ENCODE measurements at regions not wholly inside any gene's neighbourhood (a gene's known extent, or its start where the extent isn't known, plus 50 kb on each side); places are given as distances from the start of the nearest gene placed in this dataset.

- Histone ChIP-seq H3K79me2 (ENCODE audit: low read length) (no peaks in the 10 kb centered on the region), H3K9me2 (replicated peaks; ENCODE audit: insufficient read depth, low read length) (no peaks in the 10 kb centered on the region), H3K9ac (ENCODE audit: low read length) (no peak overlapping the region), H3K36me3 (replicated peaks; ENCODE audit: insufficient read depth, low read length) (no peaks in the 10 kb centered on the region), H3K27ac (ENCODE audit: low read length) (no peak overlapping the region), H3K4me1 (ENCODE audit: low read length) (no peaks in the 10 kb centered on the region), H2AFZ (ENCODE audit: low read length) (no peak overlapping the region), H3K9me3 (replicated peaks; ENCODE audit: insufficient read depth, low read length) (no peaks in the 10 kb centered on the region), H3F3A (ENCODE audit: insufficient read depth, low read length) (no peaks in the 10 kb centered on the region), H3K27me3 (replicated peaks; ENCODE audit: insufficient read depth, low read length) (no peaks in the 10 kb centered on the region), H4K20me1 (ENCODE audit: insufficient read depth, low read length) (no peaks in the 10 kb centered on the region), H3K4me3 (ENCODE audit: low read length) (no peak overlapping the region), H3K4me2 (ENCODE audit: low read depth, low read length) (no peak overlapping the region)
- TF ChIP-seq EZH2phosphoT487 (IDR thresholded peaks at IDR 0.05; ENCODE audit: low read length) (no peak), EZH2 (optimal IDR thresholded peaks at IDR 0.05; ENCODE audit: low read depth, low read length) (no peak), CTCF (IDR thresholded peaks at IDR 0.05; ENCODE audit: low read length) (no peak)
- DNase-seq = no peak
These were observed 445.7 kb downstream of the SMARCA1 start for GRCh38 chrX:129077424-129078170.

- no peak overlapping the region for H3K9ac ChIP-seq (ENCODE audit: low read length)
- TF ChIP-seq CTCF (IDR thresholded peaks at IDR 0.05; ENCODE audit: low read length) (no peak), EZH2phosphoT487 (IDR thresholded peaks at IDR 0.05; ENCODE audit: low read length) (no peak), EZH2 (optimal IDR thresholded peaks at IDR 0.05; ENCODE audit: low read depth, low read length) (no peak)
- H2AFZ ChIP-seq (ENCODE audit: low read length) = no peak overlapping the region
- H3K9me3 ChIP-seq (replicated peaks; ENCODE audit: insufficient read depth, low read length) = no peaks in the 10 kb centered on the region
- H3K27ac ChIP-seq (ENCODE audit: low read length) = no peak overlapping the region
- no peaks in the 10 kb centered on the region for H4K20me1 ChIP-seq (ENCODE audit: insufficient read depth, low read length)
- no peak overlapping the region for H3K4me3 ChIP-seq (ENCODE audit: low read length)
- no peaks in the 10 kb centered on the region for H3K36me3 ChIP-seq (replicated peaks; ENCODE audit: insufficient read depth, low read length)
- no peaks in the 10 kb centered on the region for H3K9me2 ChIP-seq (replicated peaks; ENCODE audit: insufficient read depth, low read length)
- no peak for DNase-seq
- no peaks in the 10 kb centered on the region for H3K4me1 ChIP-seq (ENCODE audit: low read length)
- H3K79me2 ChIP-seq (ENCODE audit: low read length) = no peaks in the 10 kb centered on the region
- no peaks in the 10 kb centered on the region for H3K27me3 ChIP-seq (replicated peaks; ENCODE audit: insufficient read depth, low read length)
- H3K4me2 ChIP-seq (ENCODE audit: low read depth, low read length) = no peak overlapping the region
- H3F3A ChIP-seq (ENCODE audit: insufficient read depth, low read length) = no peaks in the 10 kb centered on the region
These were observed 451.9 kb downstream of the SMARCA1 start for GRCh38 chrX:129071390-129071789.

- DNase-seq = no peak
- Histone ChIP-seq H2AFZ (ENCODE audit: low read length) (no peak overlapping the region), H3K27ac (ENCODE audit: low read length) (no peak overlapping the region), H3K4me1 (ENCODE audit: low read length) (no peaks in the 10 kb centered on the region), H3K36me3 (replicated peaks; ENCODE audit: insufficient read depth, low read length) (no peaks in the 10 kb centered on the region), H3K79me2 (ENCODE audit: low read length) (no peaks in the 10 kb centered on the region), H3K27me3 (replicated peaks; ENCODE audit: insufficient read depth, low read length) (no peaks in the 10 kb centered on the region), H3K9me2 (replicated peaks; ENCODE audit: insufficient read depth, low read length) (no peaks in the 10 kb centered on the region), H3F3A (ENCODE audit: insufficient read depth, low read length) (no peaks in the 10 kb centered on the region), H3K9ac (ENCODE audit: low read length) (no peak overlapping the region), H3K4me3 (ENCODE audit: low read length) (no peak overlapping the region), H3K9me3 (replicated peaks; ENCODE audit: insufficient read depth, low read length) (no peaks in the 10 kb centered on the region), H3K4me2 (ENCODE audit: low read depth, low read length) (no peak overlapping the region), H4K20me1 (ENCODE audit: insufficient read depth, low read length) (no peaks in the 10 kb centered on the region)
- TF ChIP-seq EZH2phosphoT487 (IDR thresholded peaks at IDR 0.05; ENCODE audit: low read length) (no peak), CTCF (IDR thresholded peaks at IDR 0.05; ENCODE audit: low read length) (no peak), EZH2 (optimal IDR thresholded peaks at IDR 0.05; ENCODE audit: low read depth, low read length) (no peak)
These were observed 457.4 kb downstream of the SMARCA1 start for GRCh38 chrX:129065895-129066294.
